ENCODE measurements at regions not wholly inside any gene's neighbourhood (a gene's known extent, or its start where the extent isn't known, plus 50 kb on each side); places are given as distances from the start of the nearest gene placed in this dataset.

DNA sequence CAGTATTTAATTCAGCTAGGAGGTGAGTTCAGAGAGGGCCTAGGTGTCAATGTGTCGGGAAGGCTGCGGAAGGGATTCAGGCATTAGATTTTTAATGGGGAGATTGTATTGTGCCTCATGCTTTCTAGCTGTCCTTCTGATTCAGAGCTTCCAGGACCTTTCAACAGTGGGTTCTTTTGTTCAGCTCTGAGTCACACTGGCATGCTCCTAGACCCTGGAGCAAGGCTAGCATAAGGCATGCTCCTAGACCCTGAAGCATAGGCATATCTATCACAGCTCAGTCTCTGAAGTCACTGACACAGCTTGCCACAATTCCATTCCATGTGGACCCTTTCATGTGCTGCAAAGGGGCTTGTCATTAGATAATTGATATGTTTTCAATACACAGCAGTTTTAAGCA, 396.9 kb downstream of the RAB38 start (continued):
- TF ChIP-seq, protein P1, sequence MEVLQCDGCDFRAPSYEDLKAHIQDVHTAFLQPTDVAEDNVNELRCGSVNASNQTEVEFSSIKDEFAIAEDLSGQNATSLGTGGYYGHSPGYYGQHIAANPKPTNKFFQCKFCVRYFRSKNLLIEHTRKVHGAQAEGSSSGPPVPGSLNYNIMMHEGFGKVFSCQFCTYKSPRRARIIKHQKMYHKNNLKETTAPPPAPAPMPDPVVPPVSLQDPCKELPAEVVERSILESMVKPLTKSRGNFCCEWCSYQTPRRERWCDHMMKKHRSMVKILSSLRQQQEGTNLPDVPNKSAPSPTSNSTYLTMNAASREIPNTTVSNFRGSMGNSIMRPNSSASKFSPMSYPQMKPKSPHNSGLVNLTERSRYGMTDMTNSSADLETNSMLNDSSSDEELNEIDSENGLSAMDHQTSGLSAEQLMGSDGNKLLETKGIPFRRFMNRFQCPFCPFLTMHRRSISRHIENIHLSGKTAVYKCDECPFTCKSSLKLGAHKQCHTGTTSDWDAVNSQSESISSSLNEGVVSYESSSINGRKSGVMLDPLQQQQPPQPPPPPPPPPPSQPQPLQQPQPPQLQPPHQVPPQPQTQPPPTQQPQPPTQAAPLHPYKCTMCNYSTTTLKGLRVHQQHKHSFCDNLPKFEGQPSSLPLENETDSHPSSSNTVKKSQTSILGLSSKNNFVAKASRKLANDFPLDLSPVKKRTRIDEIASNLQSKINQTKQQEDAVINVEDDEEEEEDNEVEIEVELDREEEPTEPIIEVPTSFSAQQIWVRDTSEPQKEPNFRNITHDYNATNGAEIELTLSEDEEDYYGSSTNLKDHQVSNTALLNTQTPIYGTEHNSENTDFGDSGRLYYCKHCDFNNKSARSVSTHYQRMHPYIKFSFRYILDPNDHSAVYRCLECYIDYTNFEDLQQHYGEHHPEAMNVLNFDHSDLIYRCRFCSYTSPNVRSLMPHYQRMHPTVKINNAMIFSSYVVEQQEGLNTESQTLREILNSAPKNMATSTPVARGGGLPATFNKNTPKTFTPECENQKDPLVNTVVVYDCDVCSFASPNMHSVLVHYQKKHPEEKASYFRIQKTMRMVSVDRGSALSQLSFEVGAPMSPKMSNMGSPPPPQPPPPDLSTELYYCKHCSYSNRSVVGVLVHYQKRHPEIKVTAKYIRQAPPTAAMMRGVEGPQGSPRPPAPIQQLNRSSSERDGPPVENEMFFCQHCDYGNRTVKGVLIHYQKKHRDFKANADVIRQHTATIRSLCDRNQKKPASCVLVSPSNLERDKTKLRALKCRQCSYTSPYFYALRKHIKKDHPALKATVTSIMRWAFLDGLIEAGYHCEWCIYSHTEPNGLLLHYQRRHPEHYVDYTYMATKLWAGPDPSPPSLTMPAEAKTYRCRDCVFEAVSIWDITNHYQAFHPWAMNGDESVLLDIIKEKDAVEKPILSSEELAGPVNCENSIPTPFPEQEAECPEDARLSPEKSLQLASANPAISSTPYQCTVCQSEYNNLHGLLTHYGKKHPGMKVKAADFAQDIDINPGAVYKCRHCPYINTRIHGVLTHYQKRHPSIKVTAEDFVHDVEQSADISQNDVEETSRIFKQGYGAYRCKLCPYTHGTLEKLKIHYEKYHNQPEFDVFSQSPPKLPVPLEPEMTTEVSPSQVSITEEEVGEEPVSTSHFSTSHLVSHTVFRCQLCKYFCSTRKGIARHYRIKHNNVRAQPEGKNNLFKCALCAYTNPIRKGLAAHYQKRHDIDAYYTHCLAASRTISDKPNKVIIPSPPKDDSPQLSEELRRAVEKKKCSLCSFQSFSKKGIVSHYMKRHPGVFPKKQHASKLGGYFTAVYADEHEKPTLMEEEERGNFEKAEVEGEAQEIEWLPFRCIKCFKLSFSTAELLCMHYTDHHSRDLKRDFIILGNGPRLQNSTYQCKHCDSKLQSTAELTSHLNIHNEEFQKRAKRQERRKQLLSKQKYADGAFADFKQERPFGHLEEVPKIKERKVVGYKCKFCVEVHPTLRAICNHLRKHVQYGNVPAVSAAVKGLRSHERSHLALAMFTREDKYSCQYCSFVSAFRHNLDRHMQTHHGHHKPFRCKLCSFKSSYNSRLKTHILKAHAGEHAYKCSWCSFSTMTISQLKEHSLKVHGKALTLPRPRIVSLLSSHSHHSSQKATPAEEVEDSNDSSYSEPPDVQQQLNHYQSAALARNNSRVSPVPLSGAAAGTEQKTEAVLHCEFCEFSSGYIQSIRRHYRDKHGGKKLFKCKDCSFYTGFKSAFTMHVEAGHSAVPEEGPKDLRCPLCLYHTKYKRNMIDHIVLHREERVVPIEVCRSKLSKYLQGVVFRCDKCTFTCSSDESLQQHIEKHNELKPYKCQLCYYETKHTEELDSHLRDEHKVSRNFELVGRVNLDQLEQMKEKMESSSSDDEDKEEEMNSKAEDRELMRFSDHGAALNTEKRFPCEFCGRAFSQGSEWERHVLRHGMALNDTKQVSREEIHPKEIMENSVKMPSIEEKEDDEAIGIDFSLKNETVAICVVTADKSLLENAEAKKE (CRISPR knock-in tag; IDR thresholded peaks at IDR 0.05) = no peak
- no peak for TF ChIP-seq ETS1 (IDR thresholded peaks at IDR 0.05)
- no peak for TF ChIP-seq STAT1 (IDR thresholded peaks at IDR 0.05; ENCODE audit: unreplicated experiment)
- no peak for TF ChIP-seq EZH2phosphoT487 (IDR thresholded peaks at IDR 0.05; ENCODE audit: unreplicated experiment)
- no peak for TF ChIP-seq ZNF331 (CRISPR knock-in tag; IDR thresholded peaks at IDR 0.05; ENCODE audit: low read depth)
- no peak for TF ChIP-seq EZH2 (IDR thresholded peaks at IDR 0.05; ENCODE audit: low read depth, unreplicated experiment)
- TF ChIP-seq JUNB (IDR thresholded peaks at IDR 0.05; ENCODE audit: unreplicated experiment) = no peak
- no peak for TF ChIP-seq REST (IDR thresholded peaks at IDR 0.05; ENCODE audit: unreplicated experiment)

All from GM23338 (cell line).